ENCODE measurements at regions not wholly inside any gene's neighbourhood (a gene's known extent, or its start where the extent isn't known, plus 50 kb on each side); places are given as distances from the start of the nearest gene placed in this dataset.

- TF ChIP-seq EZH2 (IDR thresholded peaks at IDR 0.05; ENCODE audit: insufficient read depth, poor library complexity, severe bottlenecking) = no peak
- no peak for TF ChIP-seq EZH2phosphoT487 (IDR thresholded peaks at IDR 0.05; ENCODE audit: insufficient read depth, low read depth)
Measured at GRCh38 chr16:85492295-85492864, 120.7 kb upstream of the GSE1 start.
